Stimulated activated CD4-positive, alpha-beta T cell treated with anti-CD3 and anti-CD28 coated beads, Interleukin-15, amount 100 ng/mL, for 1 hour (primary cell): ENCODE measurements at regions not wholly inside any gene's neighbourhood (a gene's known extent, or its start where the extent isn't known, plus 50 kb on each side); places are given as distances from the start of the nearest gene placed in this dataset.
"Not testable (repeated sequence)": the region's sequence is repeated elsewhere in the genome, so short reads cannot be mapped to it uniquely, and the experiment has no call there.

Source experiments
- DNase-seq, 2 donors: peaks; one replicate each; pipeline ENCODE4 v3.0.0-alpha.2; 2020; ENCODE audit warnings: low read depth in 1 of 2, low spot score in 1 of 2

DNA sequence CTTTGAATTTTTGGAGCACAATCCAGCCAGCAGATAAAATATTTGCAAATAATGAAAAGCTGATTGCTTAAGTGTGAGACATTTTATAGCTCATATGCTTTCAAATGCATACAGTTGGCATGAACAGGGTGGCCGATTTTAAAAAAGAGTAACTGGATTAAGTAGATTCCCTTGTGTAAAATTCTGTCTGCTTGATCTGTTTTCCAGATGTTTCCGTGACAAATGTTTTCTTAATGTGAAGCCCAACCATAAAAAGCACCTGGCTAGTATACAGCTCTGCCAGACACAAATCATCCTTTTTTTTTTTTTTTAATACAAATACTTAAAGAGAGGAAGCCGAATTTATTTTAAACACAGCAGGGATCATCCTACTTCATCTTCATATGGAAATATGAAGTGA is 440.7 kb downstream of the CCER1 start:
- no peak for DNase-seq

DNA sequence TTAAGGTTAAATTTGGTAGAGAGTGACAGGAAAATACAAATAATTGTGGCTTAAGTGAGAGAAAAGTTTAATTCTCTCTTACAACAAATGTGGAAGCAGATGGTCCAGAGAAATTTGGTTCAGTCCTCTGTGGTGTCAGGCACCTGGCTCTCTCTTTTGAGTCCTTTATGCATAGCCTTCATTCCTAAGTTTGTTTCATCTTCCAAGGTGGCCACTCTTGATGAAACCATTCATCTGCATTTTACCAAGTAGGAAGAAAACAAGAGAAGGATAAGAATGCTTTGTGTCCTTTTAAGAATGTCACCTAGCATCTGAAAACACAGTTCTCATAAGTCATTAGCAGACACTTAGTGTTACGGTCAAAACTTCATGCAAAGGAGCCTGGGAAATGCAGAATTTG is 442.5 kb downstream of the CCER1 start:
- no peak for DNase-seq

DNA sequence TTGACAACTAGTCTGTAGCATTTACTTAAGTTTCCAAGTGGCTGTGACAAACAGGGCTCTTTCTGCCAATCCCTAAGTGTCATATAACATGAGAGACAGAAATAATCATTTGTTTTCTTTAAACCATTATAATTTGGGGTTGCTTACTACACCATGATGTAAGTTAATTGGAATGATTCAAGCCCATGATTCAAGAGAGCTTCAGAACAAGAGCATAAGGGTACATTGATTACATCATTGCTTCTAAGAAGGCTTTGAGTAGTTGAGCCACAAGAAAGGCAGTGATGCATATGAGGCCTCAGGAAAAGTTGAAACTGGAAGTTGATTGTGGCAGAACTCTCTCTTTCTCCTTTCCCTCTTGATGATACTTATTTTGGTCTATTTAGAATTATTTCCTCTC is 444.0 kb downstream of the CCER1 start:
- DNase-seq = no peak

DNA sequence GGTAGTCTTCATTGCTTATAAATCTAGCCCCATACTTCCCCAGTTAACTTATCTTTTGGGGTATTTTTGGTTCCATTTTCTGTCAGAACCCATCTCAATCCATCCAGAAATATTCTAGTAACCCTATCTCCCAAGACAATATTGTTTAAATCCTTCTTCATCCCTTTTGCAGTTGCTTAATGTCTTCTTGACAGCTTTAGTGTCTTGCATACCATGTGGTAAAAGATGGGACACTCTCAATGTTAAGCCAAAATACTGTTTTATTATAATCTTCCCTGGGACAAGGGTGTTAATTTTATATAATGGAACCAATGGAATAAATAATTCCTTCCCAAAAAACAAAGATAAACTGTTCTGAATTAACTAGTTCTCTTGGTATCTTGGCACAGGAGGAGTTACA is 450.2 kb downstream of the CCER1 start:
- no peak for DNase-seq

DNA sequence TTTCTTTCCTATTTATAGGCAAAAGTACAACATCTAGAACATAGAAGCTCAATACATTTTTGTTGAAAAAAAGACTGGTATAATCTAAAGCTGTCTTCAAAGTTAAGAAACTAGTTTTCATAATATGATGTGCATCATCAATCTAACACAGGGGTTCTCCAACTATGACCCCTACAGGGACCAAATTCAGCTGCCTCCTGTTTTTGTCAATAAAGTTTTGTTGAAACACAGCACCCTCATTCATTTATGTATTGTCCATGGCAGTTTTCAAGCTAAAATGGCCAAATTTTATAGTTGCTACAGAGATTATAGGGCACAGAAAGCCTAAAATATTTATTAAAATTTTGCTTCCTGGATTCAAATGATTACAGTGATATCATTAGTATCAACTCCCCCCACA is 452.9 kb downstream of the CCER1 start:
- DNase-seq = no peak

DNA sequence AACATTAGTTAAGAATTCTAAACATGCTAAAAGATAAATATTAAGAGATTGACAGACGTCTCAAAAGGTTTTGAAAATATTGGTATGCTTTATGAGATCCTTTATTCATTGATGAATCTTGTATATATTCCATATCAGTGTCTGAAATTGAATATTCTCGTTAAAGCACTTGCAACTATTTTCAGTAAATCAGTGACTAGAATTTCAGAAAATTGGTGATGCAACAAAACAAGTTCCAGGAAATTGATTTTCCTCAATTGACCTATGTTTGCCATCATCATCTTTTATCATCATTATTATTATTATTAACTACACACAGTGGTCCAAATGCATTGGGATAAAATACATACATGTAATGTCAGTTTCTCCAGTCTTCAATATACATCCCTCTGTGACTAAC is 453.6 kb downstream of the CCER1 start:
- no peak for DNase-seq

DNA sequence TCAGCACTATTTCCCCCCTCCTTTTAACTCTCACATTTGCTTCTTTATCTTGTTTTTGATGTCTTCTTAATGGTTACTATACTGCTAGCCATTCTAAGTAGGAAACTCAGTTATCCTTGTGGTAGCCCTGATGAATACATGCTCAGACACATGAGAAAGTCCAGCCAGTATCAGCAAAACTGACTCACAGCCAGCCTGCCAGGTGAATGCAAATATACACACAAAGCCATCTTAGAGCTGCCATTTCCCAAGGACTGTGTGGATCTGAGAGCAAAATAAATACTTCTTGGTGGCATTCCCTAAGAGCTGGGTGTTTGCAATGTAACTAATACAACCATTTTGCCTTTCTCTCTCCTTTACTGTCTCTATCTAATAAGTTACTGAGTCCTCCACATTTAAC is 455.2 kb downstream of the CCER1 start:
- DNase-seq = no peak

DNA sequence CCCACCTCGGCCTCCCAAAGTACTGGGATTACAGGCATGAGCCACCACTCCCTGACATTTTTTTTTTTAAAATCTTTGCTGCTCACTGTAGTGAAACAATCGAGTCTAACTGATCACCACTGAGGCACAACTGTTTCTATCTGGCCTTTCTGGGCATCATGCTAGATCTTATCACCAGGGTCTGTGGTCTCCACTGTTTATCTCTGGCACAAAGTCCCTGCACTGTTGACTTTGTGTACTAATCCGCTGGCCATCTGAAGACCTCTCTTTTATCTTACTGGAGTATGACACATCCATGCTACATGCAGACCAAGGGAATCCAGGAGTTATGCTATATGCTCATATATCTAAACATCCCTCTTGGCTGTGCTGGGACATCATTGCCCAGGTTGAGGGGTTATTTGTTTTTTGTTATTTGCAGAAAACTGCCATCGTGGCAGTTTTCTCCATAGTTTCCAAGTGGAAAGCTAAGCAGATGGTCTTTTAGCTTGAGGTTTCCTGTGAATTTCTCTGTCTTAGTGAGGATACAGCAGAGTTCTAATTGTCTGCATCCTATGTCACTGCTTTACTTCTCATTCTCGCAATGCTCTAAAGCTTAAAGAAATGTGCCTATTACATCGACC is 456.9 kb downstream of the CCER1 start:
- DNase-seq = no peak

DNA sequence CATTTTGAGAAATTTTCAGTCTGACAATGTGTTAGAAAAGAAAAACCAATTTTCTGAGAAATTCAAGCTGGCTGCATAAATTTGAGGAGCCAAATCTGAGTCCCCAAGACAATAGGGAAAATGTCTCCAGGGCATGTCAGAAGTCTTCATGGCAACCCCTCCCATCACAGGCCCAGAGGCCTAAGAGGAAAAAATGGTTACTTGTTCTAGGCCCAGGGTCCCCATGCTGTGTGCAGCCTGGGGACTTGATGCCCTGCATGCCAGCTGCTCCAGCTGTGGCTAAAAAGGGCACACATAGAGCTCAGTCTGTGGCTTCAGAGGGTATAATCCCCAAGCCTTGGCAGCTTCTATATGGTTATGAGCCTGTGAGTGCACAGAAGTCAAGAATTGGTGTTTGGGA is 464.6 kb downstream of the CCER1 start:
- no peak for DNase-seq

DNA sequence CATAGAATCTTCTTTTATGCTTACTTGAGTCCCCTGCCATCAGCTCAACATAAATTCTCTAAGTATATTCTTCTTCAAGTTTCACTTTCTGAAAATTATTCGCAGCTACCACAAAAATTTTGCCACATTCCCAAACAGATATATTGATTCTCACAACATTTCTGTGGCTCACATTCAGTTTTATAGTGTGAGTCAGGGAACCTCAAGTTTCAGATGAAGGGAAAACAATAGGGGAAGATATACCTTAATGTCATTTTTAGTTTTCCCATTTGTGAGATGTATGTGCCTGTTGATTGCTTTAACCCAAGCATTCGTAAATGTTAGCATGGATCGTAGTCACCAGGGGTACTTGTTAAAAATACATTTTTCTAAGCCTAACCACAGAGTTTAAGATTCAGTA is 465.8 kb downstream of the CCER1 start:
- DNase-seq = no peak

DNA sequence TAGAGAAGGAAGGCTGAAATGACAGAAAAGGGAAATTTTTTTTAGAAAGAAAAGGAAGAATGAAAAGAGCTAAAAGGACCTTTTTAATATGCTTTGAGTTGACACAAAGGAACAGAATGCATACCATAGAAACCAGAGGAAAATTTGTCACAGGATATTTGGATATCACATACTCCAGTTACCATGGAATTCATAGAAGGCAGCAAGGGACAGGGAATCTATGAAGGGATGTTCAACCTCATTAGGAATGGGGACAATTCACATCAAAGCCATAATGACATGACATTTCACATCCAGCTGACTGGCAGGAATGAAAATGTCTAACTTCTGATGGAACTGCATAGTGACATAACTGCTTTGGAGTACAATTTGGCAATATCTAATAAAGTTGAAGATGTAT is 469.4 kb downstream of the CCER1 start:
- DNase-seq = no peak

DNA sequence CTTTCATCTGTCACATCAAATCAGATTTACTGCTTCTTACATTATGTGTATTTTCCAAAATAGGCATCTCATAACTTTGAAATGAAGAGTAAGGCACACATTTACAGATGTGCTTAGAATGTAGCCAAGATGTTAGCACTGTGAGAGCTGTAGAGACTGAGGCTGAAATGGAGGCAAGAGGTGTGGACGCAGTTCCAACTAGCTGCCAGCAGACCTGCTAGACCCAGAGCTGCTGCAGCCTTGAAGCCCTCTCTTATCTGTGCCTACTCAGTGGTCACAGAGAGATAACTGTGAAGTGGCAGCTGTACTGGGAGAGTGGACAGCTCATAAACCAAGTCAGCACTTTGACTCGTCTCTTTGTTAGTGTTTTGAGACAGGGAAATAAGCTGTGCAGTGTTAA is 470.9 kb downstream of the CCER1 start:
- no peak for DNase-seq

DNA sequence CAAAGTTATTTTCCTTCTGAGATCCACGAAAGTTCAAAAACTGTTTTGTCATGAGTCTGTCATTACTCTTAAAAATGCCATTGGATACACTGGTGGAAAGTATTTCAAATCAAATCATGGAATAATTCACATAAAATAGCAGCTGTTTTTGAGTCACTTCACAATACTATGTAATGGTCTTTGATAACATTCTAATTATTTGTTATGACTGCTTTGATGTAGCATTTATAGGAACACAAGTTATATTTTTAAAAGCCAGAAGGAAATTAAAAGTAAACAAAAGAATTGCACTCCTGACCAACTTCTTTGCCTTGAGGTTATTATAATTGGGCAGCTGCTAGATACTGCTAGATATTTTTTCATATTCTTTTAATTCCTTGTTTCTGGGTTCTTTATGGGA is 473.2 kb downstream of the CCER1 start:
- DNase-seq = no peak

DNA sequence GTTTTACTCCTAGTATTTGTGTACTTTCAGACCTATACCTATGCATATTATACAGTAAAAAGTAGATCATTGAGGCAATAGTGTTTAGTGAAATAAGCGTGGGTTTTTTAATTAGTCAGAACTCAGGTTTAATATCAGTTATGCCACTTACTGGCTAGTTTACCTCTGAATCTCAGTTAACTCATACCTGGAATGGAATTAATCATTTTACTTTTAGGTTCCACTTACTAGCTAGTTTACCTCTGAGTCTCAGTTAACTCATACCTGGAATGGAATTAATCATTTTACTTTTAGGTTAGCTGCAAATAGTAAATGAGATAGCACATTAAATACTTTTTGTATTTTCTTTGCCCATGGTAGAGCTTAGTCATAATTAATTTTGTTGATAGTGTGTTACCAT is 475.7 kb downstream of the CCER1 start:
- DNase-seq = no peak

DNA sequence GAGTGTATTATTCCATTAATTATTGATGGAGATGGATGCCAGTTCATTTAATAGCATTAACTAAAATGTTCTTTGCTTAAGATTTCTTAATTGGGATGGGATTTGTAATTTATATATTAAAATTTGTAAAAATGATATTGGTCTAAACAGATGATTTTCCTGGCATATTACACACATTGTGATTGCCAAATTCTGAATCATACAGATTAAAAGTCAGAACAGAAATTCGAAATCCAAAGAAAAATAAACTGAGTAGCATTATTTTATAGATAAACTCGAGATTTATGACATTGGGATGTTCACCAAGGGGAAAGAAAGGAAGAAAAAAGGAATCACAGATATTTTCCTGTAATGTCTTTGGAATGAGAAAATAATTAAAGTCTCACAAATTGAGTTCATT is 481.1 kb downstream of the CCER1 start:
- DNase-seq = no peak

DNA sequence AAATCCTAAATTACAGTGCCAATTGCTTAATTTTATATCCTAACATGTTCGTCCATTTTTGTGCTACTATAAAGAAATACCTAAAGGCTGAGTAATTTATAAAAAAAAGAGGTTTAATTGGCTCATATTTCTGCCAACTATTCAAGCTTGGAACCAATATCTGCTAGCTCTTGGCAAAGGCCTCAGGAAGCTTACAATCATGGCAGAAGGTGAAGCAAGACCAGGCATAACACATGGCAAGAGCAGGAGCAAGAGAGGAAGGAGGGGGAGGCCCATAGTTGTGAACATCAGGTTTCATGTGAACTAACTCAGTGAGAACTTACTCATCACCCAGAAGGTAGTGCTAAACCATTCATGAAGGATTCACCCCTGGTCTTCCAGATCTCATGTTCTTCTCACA is 494.3 kb downstream of the CCER1 start:
- no peak for DNase-seq

DNA sequence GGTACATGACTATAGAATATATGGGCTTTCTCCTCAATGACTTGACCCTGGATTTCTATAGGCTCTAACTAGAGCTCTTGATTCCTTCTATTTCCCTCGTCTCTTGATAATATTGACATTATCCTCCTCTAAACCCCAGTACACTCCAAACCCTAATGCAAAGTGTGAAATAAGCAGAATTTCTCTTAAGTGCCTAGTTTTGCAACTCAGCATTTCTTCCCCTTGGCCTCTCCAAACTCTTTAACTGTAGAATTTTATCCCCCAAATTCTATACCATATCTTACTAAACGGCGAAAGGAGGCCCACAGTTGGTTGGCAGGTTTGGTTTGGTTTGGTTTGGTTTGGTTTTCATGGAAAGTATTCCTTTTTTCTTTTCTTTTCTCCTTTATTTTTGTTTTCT is 498.7 kb downstream of the CCER1 start:
- DNase-seq = no peak

DNA sequence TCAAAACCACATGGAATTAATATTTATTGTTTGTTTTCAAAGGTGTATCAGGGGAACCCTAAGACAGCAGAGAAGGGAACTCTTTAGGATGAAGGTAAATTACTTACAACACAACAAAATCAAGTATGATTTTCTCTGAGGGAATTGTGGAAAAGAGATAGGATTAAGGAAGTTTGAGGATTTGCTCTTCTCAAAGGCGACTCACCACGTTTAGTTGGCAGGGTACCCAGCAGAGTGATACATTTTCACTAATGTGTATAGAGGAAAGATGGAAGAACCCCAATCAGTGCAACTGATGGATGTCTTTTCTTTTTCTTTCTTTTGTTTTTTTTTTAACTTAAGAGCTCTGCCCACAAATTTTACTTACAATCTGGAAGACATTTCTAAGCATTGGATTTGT is 499.2 kb downstream of the CCER1 start:
- DNase-seq = no peak

DNA sequence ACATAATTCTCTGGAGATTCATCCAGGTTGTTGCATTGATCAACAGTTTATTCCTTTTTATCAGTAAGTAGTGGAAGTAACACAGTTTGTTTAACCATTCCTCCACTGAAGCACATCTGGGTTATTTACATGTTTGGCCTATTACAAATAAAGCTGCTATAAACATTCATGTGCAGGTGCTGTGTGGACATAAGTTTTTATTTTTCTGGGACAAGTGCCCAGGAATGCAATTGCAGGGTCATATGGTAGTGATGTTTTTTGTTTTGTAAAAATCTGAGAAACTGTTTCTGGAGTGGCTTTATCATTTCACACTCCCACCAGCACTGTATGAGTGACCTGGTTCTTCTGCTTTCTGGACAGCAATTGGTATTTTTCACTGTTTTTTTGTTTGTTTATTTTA is 505.4 kb downstream of the CCER1 start:
- DNase-seq = no peak

DNA sequence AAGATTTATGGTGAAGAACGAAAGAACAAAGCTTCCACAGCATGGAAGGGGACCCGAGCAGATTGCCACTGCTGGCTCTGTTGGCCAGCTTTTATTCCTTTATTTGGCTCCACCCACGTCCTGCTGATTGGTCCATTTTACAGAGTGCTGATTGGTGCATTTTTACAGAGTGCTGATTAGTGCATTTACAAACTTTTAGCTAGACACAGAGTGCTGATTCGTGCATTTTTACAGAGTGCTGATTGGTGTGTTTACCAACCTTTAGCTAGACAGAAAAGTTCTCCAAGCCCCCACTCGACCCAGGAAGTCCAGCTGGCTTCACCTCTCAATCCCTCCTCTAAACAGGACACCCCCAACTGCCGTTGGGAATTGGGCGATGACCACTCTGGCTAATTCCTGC is 511.5 kb downstream of the CCER1 start:
- not testable (repeated sequence) for DNase-seq

DNA sequence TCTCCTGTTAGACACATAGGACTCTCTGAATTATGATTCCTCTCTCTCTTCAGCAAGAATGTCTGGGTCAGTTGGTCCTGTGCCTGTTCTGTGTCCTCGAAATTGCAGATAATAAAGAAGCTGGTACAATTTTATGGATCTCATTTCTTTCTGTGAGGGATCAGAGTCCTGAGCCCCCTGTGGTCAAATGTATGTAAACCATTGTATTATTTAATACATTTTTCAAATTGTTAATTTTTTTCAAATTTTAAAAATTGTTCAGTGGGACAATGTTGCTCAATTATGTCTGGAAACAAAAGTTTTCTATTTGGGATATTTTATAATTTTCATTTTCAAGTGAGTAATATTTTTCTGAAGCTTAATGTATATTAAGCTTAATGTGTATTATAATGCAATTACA is 513.5 kb downstream of the CCER1 start:
- no peak for DNase-seq

DNA sequence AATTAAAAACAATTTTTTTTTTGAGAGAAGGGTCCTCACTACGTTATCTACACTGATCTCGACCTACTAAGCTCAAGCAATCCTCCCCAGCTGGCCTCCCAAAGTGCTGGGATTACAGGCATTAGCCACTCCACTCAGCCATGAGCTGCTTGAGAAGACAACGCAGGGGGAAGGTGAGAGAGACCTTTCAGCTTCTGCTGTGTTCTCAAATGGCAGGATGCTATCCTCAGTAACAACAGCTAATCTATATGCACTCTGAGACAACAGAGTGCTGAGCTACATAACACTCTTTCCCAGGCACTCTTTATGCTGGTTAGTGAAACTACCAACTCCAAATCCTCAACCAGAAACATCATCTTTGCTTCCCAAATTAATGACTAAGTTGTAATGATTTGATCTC is 526.1 kb downstream of the CCER1 start:
- DNase-seq = no peak

DNA sequence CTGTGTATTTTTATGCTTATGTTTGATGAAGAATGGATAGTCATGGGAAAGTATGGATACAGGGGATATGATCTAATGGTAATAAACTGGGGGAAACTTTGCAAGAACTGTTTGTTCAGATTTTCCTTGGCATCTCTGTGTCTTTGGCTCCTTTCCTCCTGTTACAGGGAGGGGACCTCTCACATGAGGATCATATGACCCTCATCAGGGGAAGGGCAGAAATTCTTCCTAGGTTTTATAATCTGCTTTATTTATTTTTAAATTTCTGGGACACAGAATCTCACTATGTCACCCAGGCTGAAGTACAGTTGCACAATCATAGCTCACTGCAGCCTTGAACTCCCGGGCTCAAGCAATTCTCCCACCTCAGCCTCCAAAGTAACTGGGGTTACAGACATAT is 526.5 kb downstream of the CCER1 start:
- DNase-seq = no peak

DNA sequence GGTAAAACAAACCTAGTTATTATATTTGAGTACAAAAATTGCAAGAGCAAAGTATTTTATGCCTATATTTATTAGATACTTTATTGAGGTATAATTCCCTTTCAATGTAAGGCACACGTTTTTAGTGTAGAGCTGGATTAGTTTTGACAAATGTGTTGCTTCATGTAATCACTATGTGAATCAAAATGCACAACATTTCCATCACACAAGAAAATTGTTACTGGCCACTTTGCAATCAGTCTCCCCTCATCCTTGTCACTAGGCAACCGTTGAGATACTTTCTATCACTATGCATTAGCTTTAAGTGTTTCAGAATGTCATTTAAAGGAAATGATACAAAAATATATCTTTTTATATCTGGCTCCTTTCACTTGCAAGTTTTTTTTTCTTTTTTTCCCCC is 531.0 kb downstream of the CCER1 start:
- no peak for DNase-seq
